Breast epithelium (tissue), 4 donors: ENCODE measurements at regions not wholly inside any gene's neighbourhood (a gene's known extent, or its start where the extent isn't known, plus 50 kb on each side); places are given as distances from the start of the nearest gene placed in this dataset.

Experiments
- DNase-seq, 2 donors: peaks; one replicate each; pipeline ENCODE4 v3.0.0-alpha.2; 2019; ENCODE audit warnings: low spot score in 2 of 2
- H3K27ac ChIP-seq, 2 donors: fragments of 200-600 bp; sonication (generic) in 1 of 2; one replicate each; pipeline ENCODE4 v1.5.1; 2016 to 2019; ENCODE audit warnings: mild to moderate bottlenecking in 1 of 2
- H3K27me3 ChIP-seq, 2 donors: fragments of 200-600 bp; sonication (generic) in 1 of 2; one replicate each; pipeline versions ENCODE4 v1.5.1 to v1.6.0; 2017 to 2019; ENCODE audit warnings: control low read depth in 1 of 2, mild to moderate bottlenecking in 1 of 2
- H3K36me3 ChIP-seq: fragments of 200-600 bp; one replicate; pipeline ENCODE4 v1.5.1; 2019
- H3K4me1 ChIP-seq, 2 donors: fragments of 200-600 bp; sonication (generic); one replicate each; pipeline ENCODE4 v1.5.1; 2016 to 2019; ENCODE audit warnings: control low read depth in 1 of 2
- H3K4me3 ChIP-seq, 3 donors: fragments of 200-600 bp; sonication (generic); 1 replicate in 2 of 3; 2 replicates in 1 of 3; pipeline ENCODE4 v1.5.1; 2016 to 2019; ENCODE audit warnings: mild to moderate bottlenecking in 3 of 3, moderate library complexity in 2 of 3
- H3K9me3 ChIP-seq, 2 donors: fragments of 200-600 bp; sonication (generic) in 1 of 2; one replicate each; pipeline ENCODE4 v1.5.1; 2016 to 2019; ENCODE audit warnings: control low read depth in 1 of 2
- CTCF ChIP-seq, 3 donors: fragments of 450-650 bp; IDR thresholded peaks; one replicate each; pipeline ENCODE4 v1.5.1; 2016 to 2017; ENCODE audit warnings: antibody characterized with exemption in 3 of 3, mild to moderate bottlenecking in 3 of 3, moderate library complexity in 3 of 3
- POLR2A ChIP-seq: fragments of 450-650 bp; IDR thresholded peaks from one replicate; pipeline ENCODE4 v1.6.1; 2016; ENCODE audit warnings: antibody characterized with exemption, mild to moderate bottlenecking, moderate library complexity
- POLR2AphosphoS5 ChIP-seq, 3 donors: sonication (generic); formaldehyde crosslinking; IDR thresholded peaks; one replicate each; pipeline ENCODE4 v1.6.1; 2017; ENCODE audit warnings: antibody characterized with exemption in 3 of 3
- intact Hi-C: fragments of 100-400 bp; cut with DNase I; formaldehyde crosslinking; loops from one replicate; pipeline ENCODE4 v1.15.1; 2023; ENCODE audit warnings: low total_unique reads

- no peak overlapping the region for H3K27ac ChIP-seq
- no peak for TF ChIP-seq POLR2AphosphoS5 (IDR thresholded peaks at IDR 0.05)
- TF ChIP-seq POLR2A: no peak
- no peak for TF ChIP-seq CTCF (IDR thresholded peaks at IDR 0.05)
- no peak for DNase-seq
- H3K36me3 ChIP-seq: no peaks in the 10 kb centered on the region
- H3K9me3 ChIP-seq: no peaks in the 10 kb centered on the region
- intact Hi-C loops: no loop called here
- H3K4me3 ChIP-seq: no peak overlapping the region
- no peaks in the 10 kb centered on the region for H3K4me1 ChIP-seq
- H3K27me3 ChIP-seq: peaks cover 0 to 8% of the 10 kb centered on the region in 2 donors
These were observed 58.9 kb downstream of the KCNF1 start for GRCh38 chr2:10970666-10971065.

- H3K4me1 ChIP-seq: no peaks in the 10 kb centered on the region
- DNase-seq: no peak
- H3K27me3 ChIP-seq: peaks cover 0 to 3% of the 10 kb centered on the region in 2 donors
- H3K36me3 ChIP-seq: no peaks in the 10 kb centered on the region
- no peaks in the 10 kb centered on the region for H3K9me3 ChIP-seq
- no peak overlapping the region for H3K4me3 ChIP-seq
- TF ChIP-seq POLR2A (no peak), POLR2AphosphoS5 (IDR thresholded peaks at IDR 0.05) (no peak), CTCF (IDR thresholded peaks at IDR 0.05) (no peak)
- no peak overlapping the region for H3K27ac ChIP-seq
- intact Hi-C loops: no loop called here
These were observed 59.6 kb downstream of the KCNF1 start for GRCh38 chr2:10971161-10971887.

- no peak for DNase-seq
- Histone ChIP-seq H3K36me3 (no peaks in the 10 kb centered on the region), H3K9me3 (no peaks in the 10 kb centered on the region), H3K27ac (no peak overlapping the region), H3K4me1 (no peaks in the 10 kb centered on the region), H3K4me3 (no peak overlapping the region), H3K27me3 (no peaks in the 10 kb centered on the region)
- intact Hi-C loops: no loop called here
- TF ChIP-seq POLR2A: no peak
- TF ChIP-seq POLR2AphosphoS5 (IDR thresholded peaks at IDR 0.05): no peak
- TF ChIP-seq CTCF (IDR thresholded peaks at IDR 0.05): no peak
These were observed 60.1 kb downstream of the KCNF1 start for GRCh38 chr2:10971888-10972260.

- intact Hi-C loops: no loop called here
- no peaks in the 10 kb centered on the region for H3K27me3 ChIP-seq
- H3K4me3 ChIP-seq: no peak overlapping the region
- TF ChIP-seq POLR2AphosphoS5 (IDR thresholded peaks at IDR 0.05): no peak
- no peak for TF ChIP-seq POLR2A
- TF ChIP-seq CTCF (IDR thresholded peaks at IDR 0.05): no peak
- no peaks in the 10 kb centered on the region for H3K36me3 ChIP-seq
- H3K9me3 ChIP-seq: no peaks in the 10 kb centered on the region
- no peak for DNase-seq
- H3K27ac ChIP-seq: no peak overlapping the region
- no peaks in the 10 kb centered on the region for H3K4me1 ChIP-seq
These were observed 61.1 kb downstream of the KCNF1 start for GRCh38 chr2:10972683-10973433.

GRCh38 chr2:10973766-10974165 lies 62.0 kb downstream of the KCNF1 start:
- intact Hi-C loops: no loop called here
- no peak for TF ChIP-seq POLR2AphosphoS5 (IDR thresholded peaks at IDR 0.05)
- TF ChIP-seq CTCF (IDR thresholded peaks at IDR 0.05): no peak
- TF ChIP-seq POLR2A: no peak

More at GRCh38 chr2:10973766-10974165, 62.0 kb downstream of the KCNF1 start:
- DNase-seq: no peak
- no peak overlapping the region for H3K4me3 ChIP-seq
- no peaks in the 10 kb centered on the region for H3K36me3 ChIP-seq
- no peak overlapping the region for H3K27ac ChIP-seq
- H3K27me3 ChIP-seq: no peaks in the 10 kb centered on the region
- no peaks in the 10 kb centered on the region for H3K9me3 ChIP-seq
- H3K4me1 ChIP-seq: no peaks in the 10 kb centered on the region
